ENCODE measurements at regions not wholly inside any gene's neighbourhood (a gene's known extent, or its start where the extent isn't known, plus 50 kb on each side); places are given as distances from the start of the nearest gene placed in this dataset.

DNA sequence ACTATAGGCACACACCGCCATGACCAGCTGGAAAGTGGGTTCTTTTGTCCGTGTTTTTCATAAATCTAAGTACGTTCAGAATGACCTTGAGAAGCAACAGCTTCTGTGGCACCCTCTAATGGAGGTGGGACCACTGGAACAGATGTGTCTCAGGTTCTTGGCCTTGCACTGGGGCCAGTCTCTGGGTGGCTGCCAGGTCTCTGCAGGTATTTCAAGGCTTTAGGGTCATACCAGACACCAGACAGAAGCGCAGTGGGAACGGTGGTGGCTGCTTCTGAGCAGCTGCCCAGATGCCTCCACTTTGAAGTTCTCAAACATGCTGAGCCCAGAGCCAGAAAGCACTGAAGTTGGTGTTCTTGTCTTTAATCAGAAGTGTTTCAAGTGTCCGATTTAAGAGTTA lies 75.0 kb upstream of the RBM19 start:
- Histone ChIP-seq H3K27me3 (ENCODE audit: insufficient read depth, low read depth) (no peaks in the 10 kb centered on the region), H3K27ac (no peak overlapping the region), H4K20me1 (ENCODE audit: insufficient read depth) (no peaks in the 10 kb centered on the region), H3K4me1 (ENCODE audit: low read depth, poor library complexity, severe bottlenecking) (no peaks in the 10 kb centered on the region), H3K4me2 (no peak overlapping the region), H3K9ac (no peak overlapping the region), H3K79me2 (ENCODE audit: insufficient read depth, low read depth) (no peaks in the 10 kb centered on the region), H3K4me3 (IDR thresholded peaks at IDR 0.05; ENCODE audit: insufficient read depth, low read depth, low read length) (no peak overlapping the region), H2AFZ (ENCODE audit: low read depth) (no peak overlapping the region), H3K36me3 (ENCODE audit: insufficient read depth) (no peaks in the 10 kb centered on the region)
- no peak for TF ChIP-seq CTCF (conservative IDR thresholded peaks at IDR 0.05; ENCODE audit: low read depth, low read length)

DNA sequence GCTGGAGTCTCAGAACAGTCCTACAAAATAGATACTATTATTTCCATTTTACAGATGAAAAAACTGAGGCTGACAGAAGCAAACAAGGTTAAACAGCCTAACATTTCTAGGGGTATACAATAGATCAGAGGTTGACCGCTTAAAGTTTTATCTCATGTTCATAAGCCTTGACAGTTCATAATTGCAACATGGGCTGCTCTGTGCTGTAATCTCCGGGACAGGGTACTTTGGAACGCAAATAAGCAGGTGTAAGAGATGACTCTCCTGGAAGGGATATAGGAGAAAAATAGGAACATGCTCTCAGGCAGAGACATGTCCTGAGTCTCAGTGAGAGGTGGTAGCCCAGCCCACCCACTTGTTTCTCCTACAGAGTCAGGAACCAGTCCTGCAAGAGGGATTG lies 72.8 kb upstream of the RBM19 start:
- TF ChIP-seq CTCF (conservative IDR thresholded peaks at IDR 0.05; ENCODE audit: low read depth, low read length) = no peak
- Histone ChIP-seq H3K79me2 (ENCODE audit: insufficient read depth, low read depth) (no peaks in the 10 kb centered on the region), H3K27ac (no peak overlapping the region), H3K27me3 (ENCODE audit: insufficient read depth, low read depth) (no peaks in the 10 kb centered on the region), H3K4me2 (no peak overlapping the region), H2AFZ (ENCODE audit: low read depth) (no peak overlapping the region), H3K4me3 (IDR thresholded peaks at IDR 0.05; ENCODE audit: insufficient read depth, low read depth, low read length) (no peak overlapping the region), H3K36me3 (ENCODE audit: insufficient read depth) (no peaks in the 10 kb centered on the region), H3K4me1 (ENCODE audit: low read depth, poor library complexity, severe bottlenecking) (no peaks in the 10 kb centered on the region), H4K20me1 (ENCODE audit: insufficient read depth) (no peaks in the 10 kb centered on the region), H3K9ac (no peak overlapping the region)

GRCh38 chr12:114032801-114033200 lies 66.7 kb upstream of the RBM19 start:
- Histone ChIP-seq H3K36me3 (ENCODE audit: insufficient read depth) (no peaks in the 10 kb centered on the region), H3K9ac (no peak overlapping the region), H2AFZ (ENCODE audit: low read depth) (no peak overlapping the region), H3K4me1 (ENCODE audit: low read depth, poor library complexity, severe bottlenecking) (no peaks in the 10 kb centered on the region), H3K27me3 (ENCODE audit: insufficient read depth, low read depth) (no peaks in the 10 kb centered on the region), H3K79me2 (ENCODE audit: insufficient read depth, low read depth) (no peaks in the 10 kb centered on the region), H3K4me3 (IDR thresholded peaks at IDR 0.05; ENCODE audit: insufficient read depth, low read depth, low read length) (no peak overlapping the region), H3K4me2 (no peak overlapping the region), H3K27ac (no peak overlapping the region), H4K20me1 (ENCODE audit: insufficient read depth) (no peaks in the 10 kb centered on the region)
- TF ChIP-seq CTCF (conservative IDR thresholded peaks at IDR 0.05; ENCODE audit: low read depth, low read length) = no peak

DNA sequence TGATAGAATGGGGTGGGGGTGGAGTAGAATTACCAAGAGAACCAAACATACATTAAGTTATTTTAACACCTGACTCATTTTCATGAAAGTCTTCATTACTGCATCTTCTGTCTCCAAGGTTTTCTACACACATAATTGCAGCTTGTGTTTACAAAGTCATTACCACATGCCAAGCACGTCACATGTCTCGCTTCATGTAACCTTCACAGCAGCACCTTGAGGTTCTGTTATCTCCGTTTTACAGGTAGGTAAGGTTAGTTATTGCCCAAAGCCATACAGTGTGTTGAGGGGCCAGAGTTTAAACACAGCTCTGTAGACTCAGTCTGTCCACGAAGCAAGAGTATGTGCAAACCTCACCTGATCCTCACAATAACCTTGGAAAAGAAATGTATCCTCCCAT lies 64.3 kb upstream of the RBM19 start:
- no peaks in the 10 kb centered on the region for H3K36me3 ChIP-seq (ENCODE audit: insufficient read depth)
- no peaks in the 10 kb centered on the region for H3K4me1 ChIP-seq (ENCODE audit: low read depth, poor library complexity, severe bottlenecking)
- H3K9ac ChIP-seq = no peak overlapping the region
- no peaks in the 10 kb centered on the region for H3K79me2 ChIP-seq (ENCODE audit: insufficient read depth, low read depth)
- no peaks in the 10 kb centered on the region for H4K20me1 ChIP-seq (ENCODE audit: insufficient read depth)
- no peak overlapping the region for H3K4me2 ChIP-seq
- H3K27me3 ChIP-seq (ENCODE audit: insufficient read depth, low read depth) = no peaks in the 10 kb centered on the region
- H3K4me3 ChIP-seq (IDR thresholded peaks at IDR 0.05; ENCODE audit: insufficient read depth, low read depth, low read length) = no peak overlapping the region
- no peak overlapping the region for H2AFZ ChIP-seq (ENCODE audit: low read depth)
- H3K27ac ChIP-seq = no peak overlapping the region
- TF ChIP-seq CTCF (conservative IDR thresholded peaks at IDR 0.05; ENCODE audit: low read depth, low read length) = no peak

GRCh38 chr12:114026805-114027204 lies 60.7 kb upstream of the RBM19 start:
- Histone ChIP-seq H4K20me1 (ENCODE audit: insufficient read depth) (no peaks in the 10 kb centered on the region), H3K27ac (no peak overlapping the region), H3K79me2 (ENCODE audit: insufficient read depth, low read depth) (no peaks in the 10 kb centered on the region), H3K4me2 (no peak overlapping the region), H3K9ac (no peak overlapping the region), H2AFZ (ENCODE audit: low read depth) (no peak overlapping the region), H3K27me3 (ENCODE audit: insufficient read depth, low read depth) (no peaks in the 10 kb centered on the region), H3K4me3 (IDR thresholded peaks at IDR 0.05; ENCODE audit: insufficient read depth, low read depth, low read length) (no peak overlapping the region), H3K4me1 (ENCODE audit: low read depth, poor library complexity, severe bottlenecking) (no peaks in the 10 kb centered on the region), H3K36me3 (ENCODE audit: insufficient read depth) (no peaks in the 10 kb centered on the region)
- no peak for TF ChIP-seq CTCF (conservative IDR thresholded peaks at IDR 0.05; ENCODE audit: low read depth, low read length)

Data from KMS-11 (cell line).